Neural progenitor cell (in vitro differentiated cells): ENCODE measurements at regions not wholly inside any gene's neighbourhood (a gene's known extent, or its start where the extent isn't known, plus 50 kb on each side); places are given as distances from the start of the nearest gene placed in this dataset.
"Not testable (repeated sequence)": the region's sequence is repeated elsewhere in the genome, so short reads cannot be mapped to it uniquely, and the experiment has no call there.

ENCODE experiments used
- CTCF ChIP-seq: fragments of 200-600 bp; sonication (generic); IDR thresholded peaks from 2 replicates; pipeline ENCODE4 v1.5.1; 2017; ENCODE audit warnings: antibody characterized with exemption, mild to moderate bottlenecking
- EZH2 ChIP-seq: fragments of 200-600 bp; sonication (generic); IDR thresholded peaks from 2 replicates; pipeline ENCODE4 v1.6.1; 2017; ENCODE audit warnings: antibody characterized with exemption, mild to moderate bottlenecking, moderate library complexity

DNA sequence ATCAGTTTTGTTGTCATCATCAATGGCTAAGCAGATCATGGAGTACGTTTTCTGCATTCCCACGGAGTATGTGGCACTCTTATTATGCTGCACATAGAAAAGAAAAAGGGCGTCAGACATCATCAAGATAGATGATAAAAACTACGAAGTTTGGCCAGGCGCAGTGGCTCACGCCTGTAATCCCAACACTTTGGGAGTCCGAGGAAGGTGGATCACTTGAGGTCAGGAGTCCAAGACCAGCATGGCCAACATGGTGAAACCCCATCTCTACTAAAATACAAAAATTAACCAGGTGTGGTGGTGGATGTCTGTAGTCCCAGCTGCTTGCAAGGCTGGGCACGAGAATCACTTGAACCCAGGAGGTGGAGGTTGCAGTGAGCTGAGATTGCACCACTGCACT is 312.8 kb downstream of the GOLGA6L6 start:
- not testable (repeated sequence) for TF ChIP-seq CTCF, EZH2
